H9 (cell line): ENCODE measurements at regions not wholly inside any gene's neighbourhood (a gene's known extent, or its start where the extent isn't known, plus 50 kb on each side); places are given as distances from the start of the nearest gene placed in this dataset.

ENCODE experiments used
- DNase-seq: peaks from one replicate; pipeline ENCODE4 v3.0.0-alpha.2; 2017
- H2AFZ ChIP-seq: one replicate; pipeline ENCODE4 v1.6.1; 2013; ENCODE audit warnings: mild to moderate bottlenecking, low read length, control low read depth, moderate library complexity
- H2AK5ac ChIP-seq: 2 replicates; pipeline ENCODE4 v1.6.1; 2013; ENCODE audit warnings: low read length, control low read depth, mixed read lengths; ENCODE audit not compliant: insufficient read length
- H2BK120ac ChIP-seq: one replicate; pipeline ENCODE4 v1.6.1; 2013; ENCODE audit warnings: low read depth, mild to moderate bottlenecking, low read length, control low read depth, inconsistent platforms; ENCODE audit not compliant: poor library complexity, severe bottlenecking
- H2BK12ac ChIP-seq: 2 replicates; pipeline ENCODE4 v1.6.1; 2013; ENCODE audit warnings: low read length, control low read depth, mixed read lengths, low read depth; ENCODE audit not compliant: insufficient read length
- H2BK15ac ChIP-seq: 2 replicates; pipeline ENCODE4 v1.6.1; 2013; ENCODE audit warnings: low read depth, low read length, control low read depth
- H2BK20ac ChIP-seq: one replicate; pipeline ENCODE4 v1.6.1; 2013; ENCODE audit warnings: low read depth, mild to moderate bottlenecking, low read length, control low read depth, inconsistent platforms; ENCODE audit not compliant: poor library complexity, severe bottlenecking
- H2BK5ac ChIP-seq: 2 replicates; pipeline ENCODE4 v1.6.1; 2013; ENCODE audit warnings: low read length, control low read depth, mixed read lengths; ENCODE audit not compliant: insufficient read length
- H3K14ac ChIP-seq: 2 replicates; pipeline ENCODE4 v1.6.1; 2013; ENCODE audit warnings: low read length, control low read depth; ENCODE audit not compliant: insufficient read depth
- H3K18ac ChIP-seq: 2 replicates; pipeline ENCODE4 v1.6.1; 2013; ENCODE audit warnings: low read depth, mild to moderate bottlenecking, mixed read lengths, low read length, control low read depth; ENCODE audit not compliant: insufficient read length
- H3K23ac ChIP-seq: 2 replicates; pipeline ENCODE4 v1.6.1; 2013; ENCODE audit warnings: low read length, control low read depth, mixed read lengths, low read depth; ENCODE audit not compliant: insufficient read length
- H3K23me2 ChIP-seq: 2 replicates; pipeline ENCODE4 v1.6.1; 2013; ENCODE audit warnings: low read depth, mild to moderate bottlenecking, mixed read lengths, low read length, control low read depth; ENCODE audit not compliant: insufficient read length, poor library complexity, severe bottlenecking
- H3K27ac ChIP-seq: 2 replicates; pipeline ENCODE4 v1.5.1; 2013; ENCODE audit warnings: low read length, control low read depth, mixed read lengths, low read depth; ENCODE audit not compliant: insufficient read length
- H3K27me3 ChIP-seq: 2 replicates; pipeline ENCODE4 v1.6.1; 2013; ENCODE audit warnings: low read length, control low read depth, inconsistent platforms; ENCODE audit not compliant: insufficient read depth
- H3K4ac ChIP-seq: 2 replicates; pipeline ENCODE4 v1.6.1; 2013; ENCODE audit warnings: low read depth, mild to moderate bottlenecking, control low read depth, inconsistent platforms, low read length, moderate library complexity
- H3K4me1 ChIP-seq: 2 replicates; pipeline ENCODE4 v1.6.1; 2013; ENCODE audit warnings: low read length, control low read depth, inconsistent platforms; ENCODE audit not compliant: insufficient read depth
- H3K4me2 ChIP-seq: 2 replicates; pipeline ENCODE4 v1.6.1; 2013; ENCODE audit warnings: low read length, control low read depth, mixed read lengths; ENCODE audit not compliant: insufficient read length, insufficient read depth
- H3K56ac ChIP-seq: 2 replicates; pipeline ENCODE4 v1.6.1; 2013; ENCODE audit warnings: low read depth, mild to moderate bottlenecking, mixed read lengths, low read length, control low read depth; ENCODE audit not compliant: insufficient read length
- H3K79me1 ChIP-seq: 2 replicates; pipeline ENCODE4 v1.6.1; 2013; ENCODE audit warnings: low read depth, mild to moderate bottlenecking, moderate library complexity, low read length, control low read depth, inconsistent platforms; ENCODE audit not compliant: insufficient read depth, poor library complexity, severe bottlenecking
- H3K79me2 ChIP-seq: 2 replicates; pipeline ENCODE4 v1.6.1; 2013; ENCODE audit warnings: low read length, control low read depth, inconsistent platforms; ENCODE audit not compliant: insufficient read depth
- H3K9ac ChIP-seq: 2 replicates; pipeline ENCODE4 v1.6.1; 2013; ENCODE audit warnings: low read length, control low read depth, mixed read lengths; ENCODE audit not compliant: insufficient read length; ENCODE audit errors: extremely low read depth
- H3K9me3 ChIP-seq: one replicate; pipeline ENCODE4 v1.6.1; 2013; ENCODE audit warnings: low read depth, low read length, inconsistent platforms; ENCODE audit not compliant: control insufficient read depth
- H3T11ph ChIP-seq: one replicate; pipeline ENCODE4 v1.6.1; 2013; ENCODE audit warnings: mild to moderate bottlenecking, low read length, control low read depth, inconsistent platforms
- H4K20me1 ChIP-seq: one replicate; pipeline ENCODE4 v1.6.1; 2013; ENCODE audit not compliant: control insufficient read depth, insufficient read length, insufficient read depth
- H4K5ac ChIP-seq: 2 replicates; pipeline ENCODE4 v1.6.1; 2013; ENCODE audit warnings: low read depth, mild to moderate bottlenecking, mixed read lengths, low read length, control low read depth; ENCODE audit not compliant: insufficient read length
- H4K8ac ChIP-seq: replicated peaks from 2 replicates; pipeline ENCODE4 v1.6.1; 2013; ENCODE audit warnings: low read length, control low read depth, mixed read lengths, low read depth; ENCODE audit not compliant: insufficient read length
- H4K91ac ChIP-seq: 2 replicates; pipeline ENCODE4 v1.6.1; 2013; ENCODE audit warnings: low read depth, mild to moderate bottlenecking, moderate library complexity, mixed read lengths, low read length, control low read depth; ENCODE audit not compliant: insufficient read length
- H3K27ac Mint-ChIP-seq, 3 experiments: 2 replicates in 2 of 3; 3 replicates in 1 of 3; pipeline ENCODE4 v1.8.0; 2020 to 2021; ENCODE audit warnings: mixed read lengths in 3 of 3, mild to moderate bottlenecking in 1 of 3, moderate library complexity in 1 of 3
- H3K27me3 Mint-ChIP-seq: 2 replicates; pipeline ENCODE4 v1.8.0; 2021; ENCODE audit warnings: low read depth, mild to moderate bottlenecking, moderate library complexity, mixed read lengths
- H3K36me3 Mint-ChIP-seq, 3 experiments: 2 replicates in 2 of 3; 3 replicates in 1 of 3; pipeline ENCODE4 v1.8.0; 2020 to 2021; ENCODE audit warnings: low read depth in 3 of 3, mixed read lengths in 3 of 3; ENCODE audit not compliant: insufficient read depth in 1 of 3
- H3K4me1 Mint-ChIP-seq, 2 experiments: 2 replicates each; pipeline ENCODE4 v1.8.0; 2020; ENCODE audit warnings: mixed read lengths in 2 of 2
- H3K4me3 Mint-ChIP-seq, 2 experiments: 2 replicates in 1 of 2; 3 replicates in 1 of 2; pipeline ENCODE4 v1.8.0; 2020 to 2021; ENCODE audit warnings: mild to moderate bottlenecking in 2 of 2, mixed read lengths in 2 of 2, moderate library complexity in 1 of 2
- H3K9me3 Mint-ChIP-seq, 2 experiments: 2 replicates in 1 of 2; 3 replicates in 1 of 2; pipeline ENCODE4 v1.8.0; 2020; ENCODE audit warnings: mild to moderate bottlenecking in 2 of 2, mixed read lengths in 2 of 2, moderate library complexity in 1 of 2
- WGBS: extraction: QIAGEN DNeasy Blood & Tissue Kit; methylation state at CpG from one replicate; pipeline ENCODE4 v1.1.7; 2013; ENCODE audit warnings: missing lambda C conversion rate, low lambda C conversion rate, mixed read lengths; ENCODE audit not compliant: insufficient read length; ENCODE audit errors: extremely low coverage; 5-methylcytosine and 5-hydroxymethylcytosine counted together
- TF ChIP-seq, protein P1 (sequence below): fragments of 200-600 bp; sonication (generic); conservative IDR thresholded peaks from 3 replicates; pipeline ENCODE4 v1.8.0; 2021; ENCODE audit warnings: antibody characterized with exemption, mild to moderate bottlenecking

- H4K20me1 ChIP-seq: no peaks in the 10 kb centered on the region
- H3K14ac ChIP-seq: no peak overlapping the region
- no peaks in the 10 kb centered on the region for H3K9me3 ChIP-seq
- no peak overlapping the region for H3K4me3 Mint-ChIP-seq
- no peak overlapping the region for H4K8ac ChIP-seq
- TF ChIP-seq, protein P1, sequence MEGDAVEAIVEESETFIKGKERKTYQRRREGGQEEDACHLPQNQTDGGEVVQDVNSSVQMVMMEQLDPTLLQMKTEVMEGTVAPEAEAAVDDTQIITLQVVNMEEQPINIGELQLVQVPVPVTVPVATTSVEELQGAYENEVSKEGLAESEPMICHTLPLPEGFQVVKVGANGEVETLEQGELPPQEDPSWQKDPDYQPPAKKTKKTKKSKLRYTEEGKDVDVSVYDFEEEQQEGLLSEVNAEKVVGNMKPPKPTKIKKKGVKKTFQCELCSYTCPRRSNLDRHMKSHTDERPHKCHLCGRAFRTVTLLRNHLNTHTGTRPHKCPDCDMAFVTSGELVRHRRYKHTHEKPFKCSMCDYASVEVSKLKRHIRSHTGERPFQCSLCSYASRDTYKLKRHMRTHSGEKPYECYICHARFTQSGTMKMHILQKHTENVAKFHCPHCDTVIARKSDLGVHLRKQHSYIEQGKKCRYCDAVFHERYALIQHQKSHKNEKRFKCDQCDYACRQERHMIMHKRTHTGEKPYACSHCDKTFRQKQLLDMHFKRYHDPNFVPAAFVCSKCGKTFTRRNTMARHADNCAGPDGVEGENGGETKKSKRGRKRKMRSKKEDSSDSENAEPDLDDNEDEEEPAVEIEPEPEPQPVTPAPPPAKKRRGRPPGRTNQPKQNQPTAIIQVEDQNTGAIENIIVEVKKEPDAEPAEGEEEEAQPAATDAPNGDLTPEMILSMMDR: no peak
- no peak overlapping the region for H2BK12ac ChIP-seq
- peaks cover 11% of the 10 kb centered on the region for H3K27me3 Mint-ChIP-seq
- H3K4me1 Mint-ChIP-seq: peaks cover 60 to 61% of the 10 kb centered on the region in 2 experiments
- H3K9ac ChIP-seq: no peak overlapping the region
- no peak overlapping the region for H2BK120ac ChIP-seq
- H4K91ac ChIP-seq: no peak overlapping the region
- H3K79me2 ChIP-seq: no peaks in the 10 kb centered on the region
- H3K27me3 ChIP-seq: no peaks in the 10 kb centered on the region
- H2BK5ac ChIP-seq: no peak overlapping the region
- H3K23me2 ChIP-seq: no peaks in the 10 kb centered on the region
- H3K79me1 ChIP-seq: no peaks in the 10 kb centered on the region
- no peak overlapping the region for H2AK5ac ChIP-seq
- no peak for DNase-seq
- no peak overlapping the region for H3K27ac ChIP-seq
- no peak overlapping the region for H4K5ac ChIP-seq
- H2BK15ac ChIP-seq: no peak overlapping the region
- no peak overlapping the region for H3K56ac ChIP-seq
- no peak overlapping the region for H3K18ac ChIP-seq
- H3K36me3 Mint-ChIP-seq: peaks cover 0 to 3% (median 0%) of the 10 kb centered on the region in 3 experiments; a peak in 2 of 7 replicates
- H3K27ac Mint-ChIP-seq: no peak overlapping the region
- H3K4me2 ChIP-seq: no peak overlapping the region
- whole genome bisulfite sequencing: no CpG with 5 or more reads among the region's 6 CpGs
- H3K23ac ChIP-seq: no peak overlapping the region
- H3K9me3 Mint-ChIP-seq: peaks cover 0 to 3% of the 10 kb centered on the region in 2 experiments; a peak in 1 of 5 replicates
- peaks cover 25% of the 10 kb centered on the region for H3K4me1 ChIP-seq
- H3K4ac ChIP-seq: no peak overlapping the region
- H2BK20ac ChIP-seq: no peak overlapping the region
- no peak overlapping the region for H2AFZ ChIP-seq
- no peak overlapping the region for H3T11ph ChIP-seq
Observed at GRCh38 chr4:27094224-27094623, 233.6 kb downstream of the STIM2 start.
